ENCODE measurements at regions not wholly inside any gene's neighbourhood (a gene's known extent, or its start where the extent isn't known, plus 50 kb on each side); places are given as distances from the start of the nearest gene placed in this dataset.

DNA sequence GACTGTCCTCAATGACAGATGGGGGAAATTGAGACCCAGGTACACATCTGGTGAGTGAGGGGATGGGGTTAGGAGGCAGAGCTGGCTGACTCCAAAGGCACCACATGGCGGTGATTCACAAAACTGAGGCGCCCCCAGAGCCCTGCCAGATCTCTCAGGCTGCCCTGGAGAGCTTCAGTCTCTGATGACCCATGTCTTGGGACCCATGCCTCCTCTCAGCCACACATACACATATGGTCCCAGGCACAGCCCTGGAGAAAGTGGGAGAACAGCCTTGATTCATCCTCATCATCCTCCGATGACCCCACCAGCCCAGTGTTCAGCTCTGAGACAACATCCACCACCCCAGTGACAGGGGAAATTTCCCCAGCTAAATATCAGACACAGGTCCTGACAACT is 426.0 kb downstream of the RPS24 start:
- TF ChIP-seq CTCF (IDR thresholded peaks at IDR 0.05; ENCODE audit: low read depth, low read length, missing control alignments), result no peak
- Histone ChIP-seq H3K27me3 (replicated peaks) (peaks cover 11% of the 10 kb centered on the region), H3K27ac (peak overlapping the region; percentile 24), H3K4me3 (ENCODE audit: low read depth, low read length) (no peak overlapping the region), H3K36me3 (replicated peaks) (no peaks in the 10 kb centered on the region)
- in situ Hi-C loops (cut with HindIII; ENCODE audit: low pct_ligation_motif_present, low sequenced_read_pairs), result no loop called here
- DNase-seq, result no peak

DNA sequence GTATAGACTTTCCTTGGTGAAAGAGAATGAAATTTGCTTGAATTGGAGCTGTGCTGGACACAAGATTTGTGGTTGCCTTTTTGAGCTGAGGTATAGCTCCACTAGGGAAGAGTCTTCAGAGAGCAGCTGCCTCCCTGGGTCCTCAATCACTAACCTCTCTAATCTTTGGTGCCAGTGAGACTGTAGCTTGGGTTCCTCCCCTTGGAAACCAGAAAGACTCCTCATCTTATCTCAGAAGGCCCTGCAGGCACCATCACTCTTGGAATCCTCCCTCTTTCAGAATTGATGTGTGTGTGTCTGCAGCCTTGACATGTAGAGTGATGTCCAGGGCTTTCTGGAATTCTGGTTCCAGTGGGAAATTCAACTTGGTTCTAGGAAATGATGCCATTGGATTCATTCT is 426.5 kb downstream of the RPS24 start:
- TF ChIP-seq CTCF (IDR thresholded peaks at IDR 0.05; ENCODE audit: low read depth, low read length, missing control alignments), result no peak
- Histone ChIP-seq H3K36me3 (replicated peaks) (no peaks in the 10 kb centered on the region), H3K27ac (no peak overlapping the region), H3K4me3 (ENCODE audit: low read depth, low read length) (no peak overlapping the region), H3K27me3 (replicated peaks) (peaks cover 5% of the 10 kb centered on the region)
- in situ Hi-C loops (cut with HindIII; ENCODE audit: low pct_ligation_motif_present, low sequenced_read_pairs), result no loop called here
- no peak for DNase-seq

DNA sequence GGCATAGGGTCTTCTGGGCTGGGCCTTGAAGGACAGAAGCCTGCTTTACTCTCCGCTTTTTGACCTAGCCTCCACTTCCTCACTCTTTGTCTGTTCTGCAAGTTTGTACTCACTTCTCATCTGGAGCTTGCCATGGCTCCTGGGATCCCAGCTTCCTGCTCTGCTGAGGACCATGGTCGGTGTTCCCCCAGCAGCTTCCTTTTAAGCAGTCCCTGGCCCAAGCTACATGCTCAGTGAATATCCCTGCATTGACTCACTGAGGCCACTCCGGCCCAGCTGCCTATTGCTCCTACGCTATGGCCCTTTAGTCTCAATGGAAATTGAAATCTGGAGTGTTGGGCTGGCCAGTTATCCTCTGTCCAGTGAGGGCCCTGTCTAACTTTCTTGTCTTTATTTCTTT is 427.7 kb downstream of the RPS24 start:
- TF ChIP-seq CTCF (IDR thresholded peaks at IDR 0.05; ENCODE audit: low read depth, low read length, missing control alignments), result no peak
- Histone ChIP-seq H3K36me3 (replicated peaks) (no peaks in the 10 kb centered on the region), H3K27ac (no peak overlapping the region), H3K27me3 (replicated peaks) (peaks cover 5% of the 10 kb centered on the region), H3K4me3 (ENCODE audit: low read depth, low read length) (no peak overlapping the region)
- DNase-seq, result no peak
- in situ Hi-C loops (cut with HindIII; ENCODE audit: low pct_ligation_motif_present, low sequenced_read_pairs), result no loop called here

- in situ Hi-C loops (cut with HindIII; ENCODE audit: low pct_ligation_motif_present, low sequenced_read_pairs), result no loop called here
- no peak for TF ChIP-seq CTCF (IDR thresholded peaks at IDR 0.05; ENCODE audit: low read depth, low read length, missing control alignments)
- no peak overlapping the region for H3K27ac ChIP-seq
- H3K27me3 ChIP-seq (replicated peaks), result peaks cover 5% of the 10 kb centered on the region
- DNase-seq, result no peak
- no peak overlapping the region for H3K4me3 ChIP-seq (ENCODE audit: low read depth, low read length)
- no peaks in the 10 kb centered on the region for H3K36me3 ChIP-seq (replicated peaks)
These were observed 428.5 kb downstream of the RPS24 start for GRCh38 chr10:78462176-78462575.

DNA sequence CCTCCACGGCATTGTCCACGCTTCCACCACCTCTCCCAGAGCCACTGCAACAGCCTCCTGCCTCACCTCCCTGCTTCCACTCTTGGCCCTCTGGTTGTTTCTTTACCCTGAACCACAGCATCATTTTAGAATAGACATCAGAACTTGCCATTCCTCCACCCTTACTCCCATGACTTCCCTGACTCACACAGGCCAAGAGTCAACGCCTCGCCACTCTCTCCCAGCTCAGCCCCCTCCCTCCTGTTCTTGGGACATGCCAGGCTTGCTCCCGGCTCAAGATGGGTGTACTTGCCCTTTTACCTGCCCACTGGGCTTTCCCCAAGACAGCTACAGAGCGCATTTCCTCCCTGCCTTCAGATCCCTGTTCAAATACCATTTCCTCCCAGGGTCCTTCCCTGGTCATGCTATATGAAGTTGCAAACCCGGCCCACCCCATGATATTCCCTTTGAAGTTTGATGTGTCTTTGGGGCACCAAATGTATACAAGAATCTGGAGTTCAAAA is 429.1 kb downstream of the RPS24 start:
- TF ChIP-seq CTCF (IDR thresholded peaks at IDR 0.05; ENCODE audit: low read depth, low read length, missing control alignments), result no peak
- H3K36me3 ChIP-seq (replicated peaks), result no peaks in the 10 kb centered on the region

DNA sequence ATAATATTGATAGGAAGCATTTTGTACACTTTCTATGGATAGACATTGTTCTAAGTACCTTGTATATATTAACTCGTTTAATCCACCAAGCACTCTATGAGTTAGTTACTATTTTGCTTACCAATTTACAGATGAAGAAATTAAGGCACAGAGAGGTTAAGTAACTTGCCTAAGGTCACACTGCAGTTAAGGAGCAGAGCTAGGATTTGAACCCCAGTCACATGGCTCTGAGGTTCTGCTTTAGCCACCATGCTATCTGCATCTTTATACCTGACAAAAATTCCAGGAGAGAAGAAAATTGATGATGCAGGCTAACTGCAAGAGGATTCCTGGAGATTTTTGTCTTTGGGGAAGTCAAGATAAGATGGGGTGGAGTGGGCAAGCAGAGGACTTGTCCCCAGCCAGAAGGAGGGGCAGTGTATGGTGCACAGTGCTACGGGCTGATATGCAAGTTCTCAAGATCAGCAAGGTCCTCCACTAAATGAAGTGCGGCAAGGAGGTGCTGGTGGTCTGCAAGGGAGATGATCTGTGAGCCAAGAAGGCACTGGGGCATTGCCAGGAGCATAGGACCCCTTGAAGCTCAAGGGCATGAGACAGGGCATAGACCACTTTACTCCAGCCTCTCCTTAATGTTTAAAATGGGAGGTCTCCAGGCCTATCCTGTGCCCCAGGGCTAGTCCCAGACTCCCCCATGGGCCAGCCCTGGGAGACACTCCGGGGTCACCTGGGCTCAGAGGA is 430.6 kb downstream of the RPS24 start:
- in situ Hi-C loops (cut with HindIII; ENCODE audit: low pct_ligation_motif_present, low sequenced_read_pairs), result no loop called here
- no peak for TF ChIP-seq CTCF (IDR thresholded peaks at IDR 0.05; ENCODE audit: low read depth, low read length, missing control alignments)
- H3K4me3 ChIP-seq (ENCODE audit: low read depth, low read length), result no peak overlapping the region
- H3K27me3 ChIP-seq (replicated peaks), result peaks cover 5% of the 10 kb centered on the region
- H3K36me3 ChIP-seq (replicated peaks), result no peaks in the 10 kb centered on the region
- DNase-seq, result no peak
- H3K27ac ChIP-seq, result no peak overlapping the region

More for the DNA sequence above, 429.1 kb downstream of the RPS24 start:
- Histone ChIP-seq H3K27ac (no peak overlapping the region), H3K27me3 (replicated peaks) (peaks cover 5% of the 10 kb centered on the region), H3K4me3 (ENCODE audit: low read depth, low read length) (no peak overlapping the region)
- in situ Hi-C loops (cut with HindIII; ENCODE audit: low pct_ligation_motif_present, low sequenced_read_pairs), result no loop called here
- peak; percentile 6 for DNase-seq

All from brain microvascular endothelial cell (primary cell).